PC-9 (cell line): ENCODE measurements at regions not wholly inside any gene's neighbourhood (a gene's known extent, or its start where the extent isn't known, plus 50 kb on each side); places are given as distances from the start of the nearest gene placed in this dataset.

Experiments
- BruUV-seq: library from RNA; stranded (reverse); fragments of 400-500 nt; replicated peaks from 2 replicates; lab custom pipeline; 2021; lab: Mats Ljungman, UMichigan
- CTCF ChIA-PET: fragments of 300-600 bp; sonication (Branson Sonifier 250); formaldehyde crosslinking; loops from one replicate; lab custom pipeline; 2022; ENCODE audit warnings: antibody characterized with exemption; lab: Charles Lee
- POLR2A ChIA-PET: fragments of 300-600 bp; sonication (Branson Sonifier 250); formaldehyde crosslinking; loops from one replicate; lab custom pipeline; 2022; ENCODE audit warnings: antibody characterized with exemption; ENCODE audit not compliant: unreplicated experiment; lab: Charles Lee
- DNase-seq, 2 experiments: peaks; one replicate each; pipeline versions ENCODE4 v3.0.0 to v3.0.0-alpha.2; 2015 to 2022; ENCODE audit warnings: mixed read lengths in 1 of 2
- H2AFZ ChIP-seq: fragments of 200-600 bp; sonication (generic); 2 replicates; pipeline ENCODE4 v1.8.1; 2017; ENCODE audit warnings: antibody characterized with exemption
- H3F3A ChIP-seq: fragments of 200-600 bp; sonication (generic); 2 replicates; pipeline ENCODE4 v1.8.1; 2017; ENCODE audit warnings: antibody characterized with exemption, mild to moderate bottlenecking, low read depth; ENCODE audit not compliant: insufficient read depth
- H3K27ac ChIP-seq: fragments of 200-600 bp; sonication (generic); 2 replicates; pipeline ENCODE4 v1.6.1; 2016; ENCODE audit warnings: mixed run types
- H3K27me3 ChIP-seq: fragments of 200-600 bp; sonication (generic); 2 replicates; pipeline ENCODE4 v1.6.1; 2016; ENCODE audit warnings: low read depth, mixed run types; ENCODE audit not compliant: insufficient read depth
- H3K36me3 ChIP-seq: fragments of 200-600 bp; sonication (generic); 2 replicates; pipeline ENCODE4 v1.6.1; 2016; ENCODE audit warnings: low read depth, mixed run types
- H3K4me1 ChIP-seq: fragments of 200-600 bp; sonication (generic); replicated peaks from 2 replicates; pipeline ENCODE4 v1.6.1; 2016; ENCODE audit warnings: mixed run types; ENCODE audit not compliant: insufficient read depth
- H3K4me2 ChIP-seq: fragments of 200-600 bp; sonication (generic); 2 replicates; pipeline ENCODE4 v1.6.1; 2017; ENCODE audit warnings: mixed run types
- H3K4me3 ChIP-seq: fragments of 200-600 bp; sonication (generic); 2 replicates; pipeline ENCODE4 v1.6.1; 2016; ENCODE audit warnings: mixed run types
- H3K79me2 ChIP-seq: fragments of 200-600 bp; sonication (generic); 2 replicates; pipeline ENCODE4 v1.6.1; 2017; ENCODE audit warnings: low read depth, mixed run types
- H3K9me2 ChIP-seq: fragments of 200-600 bp; sonication (generic); 2 replicates; pipeline ENCODE4 v1.8.1; 2017; ENCODE audit warnings: mild to moderate bottlenecking; ENCODE audit not compliant: insufficient read depth
- H3K9me3 ChIP-seq: fragments of 200-600 bp; sonication (generic); 2 replicates; pipeline ENCODE4 v1.8.1; 2016; ENCODE audit warnings: low read depth; ENCODE audit not compliant: insufficient read depth
- H4K20me1 ChIP-seq: fragments of 200-600 bp; sonication (generic); 2 replicates; pipeline ENCODE4 v1.8.1; 2017; ENCODE audit not compliant: insufficient read depth
- EZH2 ChIP-seq: fragments of 200-600 bp; sonication (generic); IDR thresholded peaks from 2 replicates; pipeline ENCODE4 v1.8.0; 2017; ENCODE audit warnings: antibody characterized with exemption, low read depth
- intact Hi-C: fragments of 100-400 bp; cut with micrococcal nuclease; formaldehyde crosslinking; loops from one replicate; pipeline ENCODE4 v1.10.0; 2022; ENCODE audit not compliant: unreplicated experiment
- TF ChIP-seq, protein P1 (sequence below): fragments of 200-600 bp; sonication (generic); conservative IDR thresholded peaks from 2 replicates; pipeline ENCODE4 v1.6.1; 2017; ENCODE audit warnings: mixed run types, antibody characterized with exemption, mild to moderate bottlenecking, moderate library complexity

- BruUV-seq: no TSS peak
- Histone ChIP-seq H3K4me2 (no peak overlapping the region), H3K27me3 (no peaks in the 10 kb centered on the region), H3K4me3 (no peak overlapping the region), H4K20me1 (no peaks in the 10 kb centered on the region), H3K79me2 (peaks cover 28% of the 10 kb centered on the region), H3K27ac (no peak overlapping the region), H3K9me3 (no peaks in the 10 kb centered on the region; the same call in 1 of the 2 replicates), H3K36me3 (peaks cover 24% of the 10 kb centered on the region; the same call in 1 of the 2 replicates), H3F3A (no peaks in the 10 kb centered on the region; the same call in 1 of the 2 replicates), H2AFZ (no peak overlapping the region), H3K9me2 (no peaks in the 10 kb centered on the region), H3K4me1 (no peaks in the 10 kb centered on the region)
- POLR2A ChIA-PET: no interaction called here
- no peak for TF ChIP-seq EZH2
- TF ChIP-seq, protein P1, sequence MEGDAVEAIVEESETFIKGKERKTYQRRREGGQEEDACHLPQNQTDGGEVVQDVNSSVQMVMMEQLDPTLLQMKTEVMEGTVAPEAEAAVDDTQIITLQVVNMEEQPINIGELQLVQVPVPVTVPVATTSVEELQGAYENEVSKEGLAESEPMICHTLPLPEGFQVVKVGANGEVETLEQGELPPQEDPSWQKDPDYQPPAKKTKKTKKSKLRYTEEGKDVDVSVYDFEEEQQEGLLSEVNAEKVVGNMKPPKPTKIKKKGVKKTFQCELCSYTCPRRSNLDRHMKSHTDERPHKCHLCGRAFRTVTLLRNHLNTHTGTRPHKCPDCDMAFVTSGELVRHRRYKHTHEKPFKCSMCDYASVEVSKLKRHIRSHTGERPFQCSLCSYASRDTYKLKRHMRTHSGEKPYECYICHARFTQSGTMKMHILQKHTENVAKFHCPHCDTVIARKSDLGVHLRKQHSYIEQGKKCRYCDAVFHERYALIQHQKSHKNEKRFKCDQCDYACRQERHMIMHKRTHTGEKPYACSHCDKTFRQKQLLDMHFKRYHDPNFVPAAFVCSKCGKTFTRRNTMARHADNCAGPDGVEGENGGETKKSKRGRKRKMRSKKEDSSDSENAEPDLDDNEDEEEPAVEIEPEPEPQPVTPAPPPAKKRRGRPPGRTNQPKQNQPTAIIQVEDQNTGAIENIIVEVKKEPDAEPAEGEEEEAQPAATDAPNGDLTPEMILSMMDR: no peak
- intact Hi-C loops: no loop called here
- DNase-seq: no peak
- CTCF ChIA-PET: no interaction called here
Observed at GRCh38 chr20:1710484-1710883, 52.9 kb upstream of the SIRPG start.

GRCh38 chr20:1707588-1708449, 50.2 kb upstream of the SIRPG start:
- peaks cover 6% of the 10 kb centered on the region; the same call in 1 of the 2 replicates for H3K9me3 ChIP-seq
- H3K36me3 ChIP-seq: peaks cover 18% of the 10 kb centered on the region; the same call in 1 of the 2 replicates
- intact Hi-C loops: no loop called here
- CTCF ChIA-PET: interaction anchor here (0.6 kb wide), 1 partner anchor 11 kb away, joined by 5 read pairs; no protein-coding TSS in a partner anchor
- no peaks in the 10 kb centered on the region; the same call in 1 of the 2 replicates for H3F3A ChIP-seq
- no peak for DNase-seq
- H3K27ac ChIP-seq: no peak overlapping the region
- POLR2A ChIA-PET: no interaction called here
- no peaks in the 10 kb centered on the region for H3K9me2 ChIP-seq
- H2AFZ ChIP-seq: no peak overlapping the region
- H3K4me1 ChIP-seq: no peaks in the 10 kb centered on the region
- no peaks in the 10 kb centered on the region for H4K20me1 ChIP-seq
- no peak for TF ChIP-seq EZH2
- TF ChIP-seq, protein P1: no peak
- H3K4me2 ChIP-seq: no peak overlapping the region
- H3K27me3 ChIP-seq: no peaks in the 10 kb centered on the region
- H3K4me3 ChIP-seq: no peak overlapping the region
- BruUV-seq: no TSS peak
- peaks cover 12% of the 10 kb centered on the region; the same call in 1 of the 2 replicates for H3K79me2 ChIP-seq
